CD4-positive, alpha-beta T cell treated with Interleukin-21 for 1 hour (primary cell): ENCODE measurements at regions not wholly inside any gene's neighbourhood (a gene's known extent, or its start where the extent isn't known, plus 50 kb on each side); places are given as distances from the start of the nearest gene placed in this dataset.

Experiments
- DNase-seq: peaks from one replicate; pipeline ENCODE4 v3.0.0-alpha.2; 2020

DNA sequence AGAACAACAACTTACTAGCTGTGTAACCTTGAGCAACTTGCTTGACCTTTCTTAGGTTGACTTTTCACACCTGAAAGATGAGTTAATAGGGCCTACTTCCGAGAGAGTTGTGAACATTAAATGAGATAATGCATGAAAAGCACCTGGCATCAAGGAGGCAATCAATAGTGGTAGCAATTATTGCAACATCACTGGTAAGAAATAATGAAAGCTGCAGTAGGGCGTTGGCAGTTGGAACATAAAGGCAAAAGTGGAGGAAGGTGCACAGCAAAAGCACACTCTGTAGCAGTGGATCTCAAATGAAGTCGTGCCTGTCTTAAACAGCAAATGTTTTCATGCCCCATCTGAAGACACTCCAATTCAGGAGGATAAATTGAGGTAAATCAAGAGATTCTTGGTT is 178.9 kb upstream of the VRK2 start:
- DNase-seq: no peak

DNA sequence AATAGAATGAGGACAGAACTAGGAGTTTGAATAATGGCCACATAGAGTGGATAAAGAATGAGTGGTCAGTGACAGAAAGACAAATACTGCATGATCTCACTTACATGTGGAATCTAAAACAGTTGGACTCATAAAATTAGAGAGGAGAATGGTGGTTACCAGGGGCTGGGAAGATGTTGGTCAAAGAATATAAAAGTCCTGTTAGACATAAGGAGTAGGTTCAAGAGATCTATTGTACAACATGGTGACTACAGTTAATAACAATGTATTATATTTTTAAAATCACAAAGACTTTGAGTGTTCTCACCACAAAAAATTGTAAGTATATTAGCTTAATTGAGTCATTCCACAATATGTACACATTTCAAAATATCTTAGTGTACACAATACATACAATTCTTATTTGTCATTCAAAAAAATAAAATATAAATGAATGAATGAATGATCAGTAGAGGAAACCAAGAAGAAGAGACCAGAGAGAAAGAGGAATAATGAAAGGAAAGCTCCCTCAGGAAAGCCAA is 177.9 kb upstream of the VRK2 start:
- no peak for DNase-seq

DNA sequence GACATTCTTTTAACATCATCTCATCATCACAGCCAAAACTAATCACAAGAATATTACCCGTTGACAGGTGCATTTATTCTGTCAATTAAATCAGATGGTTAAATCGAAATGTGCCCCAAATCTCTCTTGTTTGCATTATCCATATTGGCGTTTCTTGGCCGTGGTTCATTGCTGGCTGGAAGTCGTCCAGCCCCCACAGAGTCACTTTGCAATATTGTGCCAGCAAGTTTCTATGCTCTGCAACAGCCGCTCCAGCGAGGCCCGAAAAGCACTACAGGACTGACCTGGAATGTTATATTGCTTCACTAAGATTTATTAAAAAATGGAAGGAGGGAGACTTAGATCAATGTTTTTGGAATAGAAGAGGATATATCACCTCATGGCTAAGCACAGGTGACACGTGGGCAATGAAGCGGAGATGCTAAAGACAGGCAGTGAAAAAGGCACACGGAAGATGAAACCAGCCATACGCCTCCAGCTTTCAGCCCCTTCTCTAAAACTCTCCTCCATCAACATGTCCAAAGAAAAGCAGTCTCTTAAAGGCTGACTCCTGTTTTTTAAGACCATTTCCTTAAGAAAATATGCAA is 176.8 kb upstream of the VRK2 start:
- no peak for DNase-seq

DNA sequence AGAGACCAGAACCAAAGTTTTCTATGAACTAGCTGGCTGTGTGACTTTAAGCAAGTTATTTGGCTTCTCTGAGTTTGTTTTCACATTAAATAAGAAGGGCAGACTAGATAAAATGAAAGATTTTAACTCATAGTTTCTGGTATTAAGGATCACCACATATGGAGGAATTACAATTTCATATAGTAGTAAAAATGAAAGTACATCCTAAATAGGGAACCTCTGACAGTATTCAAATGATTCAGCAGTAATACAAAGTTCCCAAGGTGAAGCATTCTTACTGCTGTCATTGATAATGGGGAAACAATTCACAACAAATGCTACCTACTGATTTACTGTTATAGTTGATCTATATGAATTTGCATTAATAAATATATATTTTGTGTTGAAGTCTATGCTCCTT is 170.3 kb upstream of the VRK2 start:
- no peak for DNase-seq

DNA sequence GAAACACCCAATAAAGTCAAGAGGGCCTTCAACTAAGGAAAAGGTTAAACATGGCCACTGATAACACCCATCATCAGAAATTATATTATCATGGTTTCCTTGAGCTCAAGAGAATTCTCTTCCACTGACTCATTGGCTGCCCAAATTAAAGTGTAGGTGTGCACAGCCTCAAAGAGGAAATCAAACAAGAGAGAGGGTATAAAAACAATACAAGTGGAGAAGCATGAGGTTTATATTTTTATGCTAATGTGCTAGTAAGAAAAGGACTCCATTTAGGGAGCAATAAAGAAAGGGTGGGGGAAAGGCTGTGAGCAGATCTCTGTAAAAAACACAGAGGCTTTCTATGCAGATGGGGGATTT is 168.8 kb upstream of the VRK2 start:
- no peak for DNase-seq

DNA sequence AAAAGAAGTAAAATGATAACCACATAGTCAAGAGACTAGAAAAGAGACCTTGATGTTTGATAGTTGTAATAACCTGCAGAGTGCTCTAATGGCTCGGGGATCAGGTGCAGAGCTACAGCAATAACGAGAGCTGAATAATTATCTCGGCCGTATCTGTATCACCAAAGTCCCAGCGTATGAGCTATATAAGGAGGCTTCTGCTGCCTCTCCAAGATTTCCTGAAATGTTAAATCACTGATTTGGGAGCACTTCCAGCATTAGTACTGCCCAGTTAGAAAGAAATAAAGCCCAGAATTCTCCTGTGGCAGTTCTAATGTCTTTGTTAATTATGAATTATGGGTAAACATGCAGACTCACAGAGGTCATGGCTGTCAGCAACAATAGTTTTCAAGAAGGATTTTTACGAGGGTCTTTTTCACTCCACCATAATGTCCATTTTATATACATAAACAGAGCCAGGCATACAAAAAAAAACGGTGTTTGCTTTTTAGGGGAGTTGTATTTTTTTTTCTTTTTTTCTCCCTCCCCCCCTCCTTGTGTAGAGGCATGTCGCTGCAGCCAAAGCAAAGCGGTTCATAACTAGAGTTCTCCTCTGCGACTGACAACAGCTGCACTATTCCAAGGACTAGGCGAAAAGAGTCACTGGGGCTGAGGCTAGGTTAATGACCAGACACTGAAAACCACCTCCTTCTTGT is 168.3 kb upstream of the VRK2 start:
- no peak for DNase-seq

DNA sequence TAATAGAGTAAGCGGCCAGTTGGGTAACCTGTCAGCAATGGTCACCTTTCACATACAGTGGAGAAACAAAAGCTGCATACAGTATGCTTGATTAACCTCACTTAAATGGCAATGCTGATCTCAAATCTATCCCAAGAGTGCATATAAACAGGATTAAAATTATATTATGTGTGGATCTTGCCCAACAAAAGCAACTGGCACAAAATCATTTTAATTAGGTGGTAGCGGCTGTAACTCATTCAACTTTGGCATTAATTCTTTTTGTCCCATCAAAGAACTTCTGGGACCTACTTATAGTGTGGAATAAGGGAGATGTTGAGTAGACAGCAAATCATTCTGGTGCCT is 167.8 kb upstream of the VRK2 start:
- no peak for DNase-seq

DNA sequence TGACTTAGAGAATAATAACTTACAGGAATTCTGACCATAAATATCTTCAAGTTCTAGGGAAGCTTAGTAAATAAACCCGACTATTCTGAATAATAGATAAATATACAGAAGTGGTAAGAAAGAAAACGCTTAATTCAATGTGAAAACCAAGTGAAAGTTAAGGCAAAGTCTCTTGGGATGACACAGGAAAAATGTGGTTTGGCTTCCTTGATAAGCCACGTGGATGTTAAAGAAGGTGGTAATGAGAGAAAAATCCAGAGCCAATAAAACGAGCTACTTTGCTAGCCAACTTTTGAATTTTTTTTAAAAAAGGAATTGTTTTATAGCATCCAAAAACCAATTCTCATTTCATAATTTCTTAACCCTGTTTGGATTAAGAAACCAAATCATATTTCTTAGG is 166.2 kb upstream of the VRK2 start:
- no peak for DNase-seq

DNA sequence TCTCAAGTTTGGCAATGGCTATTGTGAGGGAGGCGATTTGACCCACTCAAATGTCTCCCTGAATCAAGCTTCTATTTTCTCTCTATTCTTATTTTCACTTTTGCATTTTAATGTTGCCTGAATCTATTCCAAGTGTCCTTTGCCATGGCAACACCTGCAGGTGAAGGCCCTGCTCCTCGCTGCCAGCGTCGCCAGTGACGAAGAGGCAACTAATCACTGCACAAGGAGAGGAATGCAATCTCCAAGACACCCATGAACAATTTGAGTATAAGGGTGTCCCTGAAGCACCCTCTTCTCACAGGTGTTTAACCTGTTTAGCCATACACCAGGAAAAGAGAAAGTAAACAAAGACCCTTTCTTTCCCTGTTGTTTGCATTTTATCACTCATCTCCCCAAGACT is 165.6 kb upstream of the VRK2 start:
- no peak for DNase-seq

DNA sequence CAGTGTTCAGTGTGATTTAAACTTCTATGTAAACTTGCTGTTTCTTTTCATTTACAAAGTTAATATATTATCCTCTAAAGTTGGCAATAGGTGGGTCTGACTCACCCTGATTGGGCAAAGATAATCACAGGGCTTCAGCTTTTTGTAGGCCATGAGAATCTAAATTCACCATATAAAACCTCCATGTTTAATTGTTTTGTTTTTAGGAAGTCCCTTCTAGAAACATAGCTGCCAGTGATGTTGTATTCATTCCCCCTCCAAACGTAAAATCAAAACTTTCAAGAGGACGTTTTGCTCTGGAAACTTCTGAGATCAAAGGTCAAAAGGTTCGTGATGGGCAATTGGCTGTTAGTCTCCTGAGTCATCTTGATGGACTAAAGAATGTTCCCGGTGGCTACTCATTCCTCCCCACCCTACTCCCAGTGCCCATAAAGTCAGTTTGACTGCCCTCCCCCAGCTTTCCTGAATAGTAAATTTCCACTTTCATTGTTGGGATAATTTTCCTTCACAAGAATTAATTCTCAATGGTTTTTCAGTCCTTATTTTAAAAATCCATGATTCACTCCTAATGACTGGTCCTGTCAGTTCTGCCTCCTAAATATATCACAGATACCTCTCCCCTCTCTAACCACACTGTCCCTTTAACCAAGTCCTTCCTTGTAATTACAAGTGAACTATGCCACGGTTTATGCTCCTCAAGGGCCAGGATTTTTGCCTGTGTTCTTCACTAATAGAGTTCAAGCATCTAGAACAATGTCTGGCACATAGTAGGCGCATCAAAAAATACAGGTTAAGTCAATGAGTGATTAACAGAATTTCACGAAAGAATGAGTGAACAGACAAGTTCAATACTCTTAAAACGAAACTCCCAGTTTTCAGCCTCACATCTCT is 164.4 kb upstream of the VRK2 start:
- DNase-seq: no peak

DNA sequence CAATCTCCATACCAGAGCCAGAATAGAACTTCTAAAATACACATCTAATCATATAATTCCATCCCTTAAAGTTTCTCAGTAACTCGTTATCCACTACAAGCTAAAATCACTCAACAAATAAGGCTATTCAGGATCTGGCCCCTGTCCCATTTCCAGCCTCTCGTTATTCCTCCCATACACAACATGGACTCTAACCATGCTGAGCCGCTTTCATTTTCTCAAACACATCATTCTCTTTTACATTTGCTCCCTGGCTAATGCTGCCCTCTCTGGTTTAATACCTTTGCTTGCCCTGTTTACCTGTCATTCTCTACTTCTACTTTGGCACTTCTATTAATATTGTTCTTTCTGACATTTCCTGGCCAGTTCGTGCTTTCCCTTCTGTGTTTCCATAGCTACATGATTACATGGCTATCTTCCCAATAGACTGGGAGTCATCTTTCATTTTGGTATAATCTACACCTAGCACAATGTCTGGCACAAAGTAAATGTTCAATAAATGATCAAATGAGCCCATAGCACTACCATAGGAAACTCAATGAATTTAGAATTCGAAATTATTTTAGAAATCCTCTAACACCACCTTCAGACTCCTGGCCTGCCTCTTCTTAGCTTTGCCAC is 163.6 kb upstream of the VRK2 start:
- DNase-seq: no peak

DNA sequence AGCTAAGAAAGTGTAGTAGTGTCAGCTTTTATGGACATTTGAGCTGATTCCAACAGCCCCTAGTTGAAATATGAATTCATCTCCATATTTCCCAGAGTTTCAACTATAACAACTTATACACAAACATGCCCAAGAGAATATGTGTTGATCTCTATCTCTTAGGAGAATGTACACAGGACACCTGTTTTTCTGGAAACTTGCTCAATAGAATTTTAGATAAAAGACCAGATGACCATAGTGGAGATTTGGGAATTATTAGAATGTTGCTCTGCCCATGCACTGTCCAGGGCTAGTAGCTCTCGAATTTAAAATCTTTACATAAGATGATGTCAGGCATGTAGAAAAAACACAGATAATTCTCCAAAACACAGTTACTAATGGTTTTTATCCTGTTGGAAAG is 162.3 kb upstream of the VRK2 start:
- no peak for DNase-seq

DNA sequence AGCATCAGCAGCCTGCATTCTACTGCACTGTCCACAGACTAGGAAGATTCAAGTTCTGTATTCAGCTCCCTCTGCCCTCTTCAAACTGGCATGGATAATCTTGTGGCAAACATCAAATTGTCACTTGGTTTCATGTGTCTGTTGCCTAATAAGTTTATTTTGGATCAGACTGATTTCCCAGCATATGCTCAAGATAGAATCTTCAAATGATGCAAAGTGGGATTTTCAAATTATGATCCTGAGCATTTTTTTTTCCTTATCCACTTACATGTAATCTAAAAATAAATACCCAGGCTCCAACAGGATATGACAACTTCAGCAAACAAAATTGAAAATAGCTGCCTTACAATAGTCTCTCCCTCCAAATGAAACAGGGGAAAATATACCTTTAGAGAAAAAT is 160.9 kb upstream of the VRK2 start:
- DNase-seq: no peak

DNA sequence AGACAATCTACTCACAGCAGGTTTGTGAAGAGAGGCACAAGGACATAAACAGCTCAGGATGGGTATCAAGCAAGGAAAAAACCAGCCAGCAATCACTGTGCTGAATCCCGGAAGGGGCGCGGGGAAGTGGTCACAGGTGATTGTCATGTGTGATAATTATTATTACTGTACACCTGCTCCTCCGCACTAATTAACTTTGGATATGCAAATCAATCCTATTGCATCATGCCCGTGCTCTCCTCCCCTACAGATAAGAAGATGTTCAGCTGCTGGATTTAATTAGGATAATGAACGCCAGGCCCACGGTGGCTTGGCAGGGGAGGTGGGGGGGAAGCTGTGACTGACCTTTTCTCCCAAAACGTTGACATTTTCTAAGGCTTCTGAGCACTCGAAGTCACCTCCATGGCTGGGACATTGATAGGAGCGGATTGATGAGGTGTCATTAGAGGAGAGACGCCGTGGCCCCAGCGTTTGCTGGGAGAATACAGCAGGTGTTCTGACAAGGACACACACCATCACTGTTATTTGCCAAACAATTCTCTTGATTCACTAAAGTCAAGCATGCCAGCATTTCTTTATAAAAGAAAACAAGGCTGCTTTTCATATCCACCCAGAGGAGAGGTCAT is 160.3 kb upstream of the VRK2 start:
- DNase-seq: no peak

DNA sequence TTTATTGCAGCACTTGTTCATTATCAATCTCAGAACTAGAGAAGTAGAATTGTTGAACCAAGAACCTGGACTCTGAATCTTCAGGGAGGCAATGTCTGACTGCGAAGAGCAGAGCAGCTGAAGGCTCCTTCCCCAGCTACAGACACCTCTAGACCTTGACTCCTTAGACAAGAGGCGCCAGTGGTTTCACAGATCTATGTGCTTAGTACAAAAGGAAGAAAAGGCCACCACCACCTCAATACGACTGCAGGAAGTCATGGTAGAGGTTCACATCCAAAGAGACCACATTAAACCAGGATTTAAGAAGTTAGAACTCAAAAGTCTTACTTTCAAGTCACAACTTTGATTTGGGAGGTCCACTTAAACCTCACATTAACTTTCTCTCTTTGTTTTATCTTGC is 158.1 kb upstream of the VRK2 start:
- no peak for DNase-seq

DNA sequence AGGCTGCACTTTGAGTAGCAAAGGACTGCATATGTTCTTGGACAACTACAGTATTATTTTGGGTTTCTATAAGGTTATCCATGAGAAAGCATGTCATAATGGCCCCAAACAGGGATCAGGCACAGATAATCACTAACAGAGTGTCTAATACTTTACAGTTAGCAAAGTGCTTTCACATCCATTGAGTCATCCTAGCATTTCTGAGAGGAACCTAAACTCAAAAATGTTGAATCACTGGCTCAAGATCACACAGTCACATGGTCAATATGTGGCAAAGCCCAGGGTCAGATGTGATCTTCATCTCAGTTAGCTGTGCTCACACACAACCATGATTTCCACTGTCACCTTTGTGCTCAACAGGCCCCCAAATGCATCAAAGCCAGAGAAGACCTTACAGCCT is 156.1 kb upstream of the VRK2 start:
- no peak for DNase-seq

DNA sequence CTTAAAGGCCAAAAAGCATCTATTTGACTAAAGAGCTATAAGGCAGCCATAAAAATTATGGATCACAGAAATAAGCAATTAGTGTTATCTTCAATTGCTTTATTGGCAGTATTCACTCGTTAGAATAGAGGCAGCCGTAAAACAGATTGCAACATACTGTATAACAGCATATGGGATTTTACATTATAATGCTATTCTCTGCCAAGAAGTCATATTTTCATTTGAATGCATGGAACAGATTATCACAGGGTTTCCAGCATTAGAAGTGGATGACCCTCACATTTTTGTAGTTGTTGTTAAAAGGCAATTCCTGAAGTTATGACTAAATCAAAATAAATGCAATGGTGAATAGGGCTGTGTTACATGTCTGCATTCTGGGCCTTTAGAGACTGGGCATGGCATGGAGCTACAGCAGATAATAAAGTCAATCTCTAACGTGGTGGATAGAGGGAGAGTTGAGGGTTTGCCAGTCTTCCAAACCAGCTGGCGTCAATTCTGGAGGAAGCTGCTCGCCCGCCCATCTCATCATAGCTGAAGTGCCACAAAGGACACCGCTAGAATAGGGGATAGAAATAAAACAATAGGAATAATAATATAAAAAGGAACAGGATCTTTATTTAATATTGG is 155.4 kb upstream of the VRK2 start:
- DNase-seq: no peak

DNA sequence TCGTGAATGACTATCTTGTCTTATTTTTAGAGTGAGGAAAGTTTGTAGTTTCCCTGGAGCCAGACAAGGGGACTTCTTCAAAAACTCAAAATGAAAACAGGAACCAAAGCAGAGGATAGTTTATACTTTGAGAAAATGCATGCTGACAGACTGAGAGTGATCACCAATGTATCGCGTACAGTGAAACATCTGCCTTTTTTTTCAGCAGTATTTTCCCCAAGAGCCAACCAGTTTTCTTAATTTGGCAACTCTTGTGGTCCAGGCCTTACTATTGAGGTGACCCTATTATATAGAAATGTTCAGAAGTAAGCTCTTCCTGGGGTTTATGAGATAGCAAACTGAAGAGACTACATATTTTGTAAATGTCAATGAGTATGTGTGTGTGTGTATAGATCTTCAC is 153.7 kb upstream of the VRK2 start:
- DNase-seq: no peak

DNA sequence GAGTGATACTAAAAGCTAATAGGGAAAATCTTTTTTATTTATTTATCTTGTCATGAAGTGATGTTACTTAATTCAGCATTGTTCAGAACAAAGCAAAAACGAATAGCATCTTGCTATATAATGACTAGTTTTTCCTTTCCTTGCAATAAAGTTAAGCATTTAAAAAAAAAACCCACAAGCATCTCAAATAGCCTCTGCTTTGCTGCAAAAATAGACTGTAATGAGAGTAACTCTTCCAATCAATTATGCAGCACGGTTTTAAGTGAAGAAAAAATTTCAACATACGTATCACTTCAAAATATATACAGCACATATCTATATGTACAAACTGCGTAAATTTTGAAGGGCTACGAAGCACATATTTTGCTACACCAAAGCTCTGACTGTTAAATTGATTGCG is 153.3 kb upstream of the VRK2 start:
- DNase-seq: no peak

DNA sequence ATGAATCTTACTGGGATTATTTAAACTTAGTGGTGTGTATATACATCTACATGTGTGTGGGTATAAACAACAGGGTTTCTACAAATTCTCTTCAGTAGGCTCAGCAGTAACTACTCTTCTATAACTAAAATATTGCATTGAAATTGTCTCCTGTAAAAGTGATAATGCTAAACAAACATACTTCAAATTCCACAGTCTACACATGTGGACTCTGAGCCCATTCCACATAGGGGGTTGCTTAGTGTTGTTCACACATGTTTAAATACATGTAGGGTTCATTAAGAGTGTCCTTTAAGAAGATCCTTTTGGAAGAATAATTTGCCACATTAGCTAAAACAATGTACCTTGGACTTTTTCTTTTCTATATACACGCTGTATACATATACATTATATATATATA is 152.8 kb upstream of the VRK2 start:
- DNase-seq: no peak

DNA sequence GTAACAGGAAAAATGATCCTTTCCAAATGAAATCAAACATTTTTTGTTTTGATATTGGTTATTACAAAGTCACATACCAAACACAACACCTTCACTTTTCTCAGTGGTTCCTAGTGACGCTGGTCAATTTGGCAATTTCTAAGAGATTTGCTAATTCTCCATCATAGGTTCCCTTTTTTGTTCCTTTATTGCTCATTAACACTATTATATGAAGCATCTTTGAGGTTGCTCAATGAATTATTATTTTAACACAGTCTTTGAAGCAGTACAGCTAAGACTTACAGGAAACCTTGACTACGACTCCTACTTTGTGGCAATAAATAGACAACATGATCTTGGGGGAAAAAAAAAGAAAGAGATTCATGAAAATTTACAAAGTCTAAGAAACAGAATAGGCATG is 152.2 kb upstream of the VRK2 start:
- no peak for DNase-seq

DNA sequence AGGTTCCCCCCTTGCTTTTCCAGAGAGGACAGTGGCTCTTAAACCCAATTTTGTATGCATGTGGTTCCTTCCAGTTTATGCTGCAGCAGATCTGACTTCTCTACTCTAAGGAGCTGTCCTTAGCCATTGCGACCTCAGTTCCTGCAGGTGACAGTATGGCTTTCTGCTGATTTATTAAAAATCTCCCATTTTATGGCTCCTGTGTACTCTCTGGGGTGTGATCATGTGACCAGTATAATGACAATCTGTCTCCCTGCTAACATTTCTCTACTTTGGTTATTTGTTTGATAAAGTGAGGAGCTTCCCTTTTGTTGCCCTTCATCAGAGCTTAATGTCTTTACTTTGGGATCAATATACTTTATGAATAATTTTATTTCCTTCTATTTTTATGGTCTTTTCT is 148.7 kb upstream of the VRK2 start:
- no peak for DNase-seq

DNA sequence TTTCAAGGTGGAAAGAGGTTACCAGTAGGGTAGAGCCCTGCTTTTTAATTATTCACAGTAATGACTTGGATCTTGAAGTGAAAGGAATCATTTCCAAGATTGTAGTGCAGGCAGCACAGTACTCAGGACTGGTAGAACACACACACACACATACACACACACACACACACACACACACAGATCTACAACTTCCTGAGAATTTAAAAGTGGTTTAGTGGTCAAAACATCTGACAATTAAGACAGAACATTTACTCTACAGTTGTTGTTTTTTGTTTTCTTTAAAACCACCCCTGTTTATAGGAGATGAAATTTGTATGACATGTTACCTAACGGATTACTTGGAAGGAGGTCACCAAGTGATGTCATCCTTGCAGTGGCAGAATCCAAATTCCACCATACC is 146.7 kb upstream of the VRK2 start:
- peak; percentile 32 for DNase-seq
